Kidney tubule cell (primary cell): ENCODE measurements at regions not wholly inside any gene's neighbourhood (a gene's known extent, or its start where the extent isn't known, plus 50 kb on each side); places are given as distances from the start of the nearest gene placed in this dataset.

Experiments used
- DNase-seq: peaks from one replicate; pipeline ENCODE4 v3.0.0-alpha.2; 2018; ENCODE audit warnings: low spot score

GRCh38 chr9:120292606-120293005, 287.4 kb downstream of the CDK5RAP2 start:
- DNase-seq: no peak

DNA sequence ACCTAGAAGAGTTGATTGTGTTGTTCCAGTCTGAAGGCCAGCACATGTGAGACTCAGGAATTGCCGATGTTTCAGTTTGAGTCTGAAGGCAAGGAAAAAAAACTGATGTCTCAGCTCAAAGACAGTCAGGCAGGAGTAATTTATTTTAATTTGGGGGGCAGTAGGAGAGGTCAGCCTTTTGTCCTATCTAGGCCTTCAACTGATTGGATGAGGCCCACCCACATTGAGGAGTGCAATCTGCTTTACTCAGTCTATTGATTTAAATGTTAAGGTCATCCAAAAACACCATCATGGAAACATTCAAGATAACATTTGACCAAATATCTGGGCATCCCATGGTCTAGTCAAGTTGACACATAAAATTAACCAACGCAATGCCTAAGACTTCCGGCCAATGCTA, 288.9 kb downstream of the CDK5RAP2 start:
- no peak for DNase-seq

- no peak for DNase-seq
Measured at GRCh38 chr9:120289990-120290975, 289.7 kb downstream of the CDK5RAP2 start.

GRCh38 chr9:120289098-120289497, 290.9 kb downstream of the CDK5RAP2 start:
- DNase-seq: no peak

GRCh38 chr9:120286530-120286929, 293.4 kb downstream of the CDK5RAP2 start:
- no peak for DNase-seq

DNA sequence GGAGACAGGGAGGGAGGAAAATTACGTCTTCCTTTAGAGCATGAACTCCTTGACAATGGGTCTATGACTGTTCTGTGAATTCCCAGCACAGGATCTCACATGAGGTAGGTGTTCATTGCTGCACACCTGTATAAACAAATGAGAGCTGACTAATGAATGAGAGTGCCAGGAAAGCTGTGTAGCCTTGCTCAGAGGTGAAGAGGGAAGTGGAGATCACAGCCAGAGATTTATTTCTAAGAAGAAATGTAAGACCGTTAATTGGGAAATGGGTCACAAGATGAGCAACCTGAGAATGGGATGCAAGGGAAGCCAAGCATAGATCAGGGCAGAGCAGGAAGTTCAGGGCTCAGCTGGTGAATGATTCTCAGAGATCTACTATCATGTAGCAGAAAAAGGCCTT, 295.1 kb downstream of the CDK5RAP2 start:
- peak; percentile 92 for DNase-seq

- no peak for DNase-seq
Measured at GRCh38 chr9:120281665-120282064, 298.3 kb downstream of the CDK5RAP2 start.

- peak; percentile 25 for DNase-seq
Measured at GRCh38 chr9:120267929-120268328, 312.0 kb downstream of the CDK5RAP2 start.

- no peak for DNase-seq
Measured at GRCh38 chr9:120265791-120266190, 314.2 kb downstream of the CDK5RAP2 start.

GRCh38 chr9:120264528-120264927, 315.4 kb downstream of the CDK5RAP2 start:
- DNase-seq: no peak

GRCh38 chr9:120263836-120264235, 316.1 kb downstream of the CDK5RAP2 start:
- no peak for DNase-seq

- no peak for DNase-seq
Measured at GRCh38 chr9:120261419-120261818, 318.5 kb downstream of the CDK5RAP2 start.

GRCh38 chr9:120259100-120259499, 320.9 kb downstream of the CDK5RAP2 start:
- peak; percentile 47 for DNase-seq

GRCh38 chr9:120258096-120258495, 321.9 kb downstream of the CDK5RAP2 start:
- no peak for DNase-seq

DNA sequence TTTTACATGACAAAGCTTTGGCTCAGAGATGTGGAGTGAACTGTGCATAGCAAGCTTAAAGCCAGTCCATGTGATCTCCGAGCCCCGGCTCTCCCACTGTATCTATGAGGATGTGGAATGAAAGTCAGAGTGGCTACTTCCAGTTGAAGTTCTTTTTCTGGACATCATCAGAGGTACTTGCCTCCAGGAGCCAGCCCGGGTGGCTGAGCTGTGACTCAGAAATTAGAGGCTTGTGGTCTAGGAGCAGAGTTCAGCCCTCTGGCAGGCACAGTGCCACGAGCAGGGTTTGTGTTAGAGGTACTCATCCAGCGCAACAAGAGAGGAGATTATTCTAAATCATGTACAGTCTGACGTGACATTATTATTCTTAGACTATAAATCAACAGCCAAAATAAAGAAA, 322.5 kb downstream of the CDK5RAP2 start:
- peak; percentile 55 for DNase-seq

DNA sequence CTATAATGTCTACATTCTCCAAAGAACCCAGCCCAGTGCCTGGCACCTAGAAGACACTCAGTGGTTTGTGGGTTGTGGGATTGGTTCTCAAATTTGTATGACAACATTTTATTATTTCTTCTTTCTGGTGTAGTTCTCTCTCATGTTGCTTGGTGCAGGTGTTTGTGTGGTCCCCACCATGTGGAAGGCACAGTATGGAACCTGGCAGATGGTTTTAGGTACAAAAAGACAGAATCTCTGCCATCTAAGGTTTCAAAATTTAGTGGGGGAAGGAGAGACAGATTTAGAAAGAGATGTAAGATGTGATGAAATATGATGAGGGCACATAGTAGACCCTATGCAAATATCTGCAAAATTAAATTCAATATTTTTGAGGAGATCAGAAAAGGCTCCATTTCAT, 323.8 kb downstream of the CDK5RAP2 start:
- DNase-seq: no peak

GRCh38 chr9:120252248-120252647, 327.7 kb downstream of the CDK5RAP2 start:
- no peak for DNase-seq

GRCh38 chr9:120242116-120242811, 337.7 kb downstream of the CDK5RAP2 start:
- DNase-seq: no peak

GRCh38 chr9:120236596-120236995, 343.4 kb downstream of the CDK5RAP2 start:
- DNase-seq: no peak

GRCh38 chr9:120235081-120235480, 344.9 kb downstream of the CDK5RAP2 start:
- DNase-seq: no peak

- no peak for DNase-seq
Measured at GRCh38 chr9:120230227-120230626, 349.7 kb downstream of the CDK5RAP2 start.

DNA sequence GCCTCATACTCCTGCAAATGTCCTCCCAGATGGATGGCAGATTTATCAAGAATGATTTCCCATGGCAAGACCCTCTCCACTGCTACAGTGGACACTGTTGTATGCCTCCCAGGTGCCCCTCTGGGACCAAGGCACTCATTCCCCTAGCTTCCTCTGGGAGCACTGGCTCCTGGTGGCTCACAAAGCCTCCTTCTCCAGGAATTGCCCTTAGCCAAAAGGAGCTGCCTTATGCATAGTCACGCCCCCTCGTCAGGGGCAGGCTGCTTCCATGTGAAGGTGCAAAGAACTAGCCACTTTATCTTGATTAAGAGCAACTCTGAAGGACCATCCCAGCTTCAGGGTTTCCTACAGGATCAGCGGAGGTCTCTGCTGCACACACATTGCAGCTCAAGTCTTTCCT, 358.1 kb downstream of the CDK5RAP2 start:
- DNase-seq: no peak

GRCh38 chr9:120214332-120214731, 365.6 kb downstream of the CDK5RAP2 start:
- DNase-seq: peak; percentile 4
